HUES6 (cell line): ENCODE measurements at regions not wholly inside any gene's neighbourhood (a gene's known extent, or its start where the extent isn't known, plus 50 kb on each side); places are given as distances from the start of the nearest gene placed in this dataset.

ENCODE experiments used
- H3K27ac ChIP-seq: 2 replicates; pipeline ENCODE4 v1.7.0; 2013; ENCODE audit warnings: low read depth, mild to moderate bottlenecking, low read length, inconsistent platforms
- H3K27me3 ChIP-seq: 2 replicates; pipeline ENCODE4 v1.6.1; 2013; ENCODE audit warnings: low read length; ENCODE audit not compliant: control insufficient read depth, insufficient read depth
- H3K36me3 ChIP-seq: 2 replicates; pipeline ENCODE4 v1.6.1; 2013; ENCODE audit warnings: low read length; ENCODE audit not compliant: control insufficient read depth, insufficient read depth
- H3K4me1 ChIP-seq: 2 replicates; pipeline ENCODE4 v1.6.1; 2013; ENCODE audit warnings: low read length; ENCODE audit not compliant: control insufficient read depth, insufficient read depth
- H3K4me3 ChIP-seq: 2 replicates; pipeline ENCODE4 v1.5.1; 2013; ENCODE audit warnings: low read depth, low read length
- H3K9ac ChIP-seq: one replicate; pipeline ENCODE4 v1.6.1; 2013; ENCODE audit warnings: mild to moderate bottlenecking, low read length
- H3K9me3 ChIP-seq: 2 replicates; pipeline ENCODE4 v1.6.1; 2013; ENCODE audit warnings: low read depth, low read length; ENCODE audit not compliant: control insufficient read depth, insufficient read depth

DNA sequence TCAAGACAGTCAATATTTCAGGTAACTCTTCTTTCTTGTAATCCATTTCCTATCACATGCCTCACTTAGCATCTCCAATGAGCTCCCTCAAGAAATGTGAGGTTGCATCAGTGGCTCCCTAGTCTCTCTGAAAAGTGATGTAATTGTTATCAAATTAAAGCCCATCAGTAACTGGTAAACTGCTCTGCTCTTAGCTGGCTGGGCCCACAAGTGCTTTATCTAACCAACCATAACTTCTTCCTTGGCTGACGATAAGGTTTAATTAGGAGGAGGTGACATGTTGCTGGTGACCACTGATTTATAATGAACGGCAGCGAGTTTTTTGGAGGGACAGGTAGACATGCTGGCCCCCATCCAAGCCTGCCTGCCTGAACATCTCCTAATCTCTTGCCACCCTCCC, 79.6 kb downstream of the RTP4 start:
- Histone ChIP-seq H3K4me3 (no peak overlapping the region), H3K27ac (no peak overlapping the region), H3K9ac (no peak overlapping the region), H3K36me3 (no peaks in the 10 kb centered on the region), H3K4me1 (0 out of 2 replicates have a peak, but pooled peaks cover 10% of the 10 kb centered on the region), H3K27me3 (no peaks in the 10 kb centered on the region), H3K9me3 (no peaks in the 10 kb centered on the region)

DNA sequence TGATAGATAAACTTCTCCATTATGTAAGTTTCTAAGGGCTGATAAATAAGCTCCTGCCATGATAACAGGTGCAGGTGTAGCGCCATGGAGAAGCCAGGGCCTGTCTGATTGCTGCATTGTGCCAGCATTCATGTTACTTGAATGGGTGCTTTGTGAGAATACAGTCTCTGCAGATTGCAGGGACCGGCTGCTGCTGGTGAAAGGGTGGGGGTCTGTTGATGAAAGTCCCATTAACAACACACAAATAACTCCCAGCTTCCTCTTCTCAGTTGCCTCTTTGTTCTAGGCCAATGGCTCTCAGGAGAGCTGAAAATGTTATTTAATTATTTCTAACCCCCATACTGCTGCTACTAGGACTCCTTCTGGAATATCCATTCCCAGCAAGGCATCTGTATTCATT, 77.2 kb downstream of the RTP4 start:
- H3K27ac ChIP-seq = no peak overlapping the region
- H3K9me3 ChIP-seq = no peaks in the 10 kb centered on the region
- H3K36me3 ChIP-seq = no peaks in the 10 kb centered on the region
- no peak overlapping the region for H3K4me3 ChIP-seq
- H3K4me1 ChIP-seq = 0 out of 2 replicates have a peak, but pooled peaks cover 3% of the 10 kb centered on the region
- H3K27me3 ChIP-seq = no peaks in the 10 kb centered on the region
- no peak overlapping the region for H3K9ac ChIP-seq

DNA sequence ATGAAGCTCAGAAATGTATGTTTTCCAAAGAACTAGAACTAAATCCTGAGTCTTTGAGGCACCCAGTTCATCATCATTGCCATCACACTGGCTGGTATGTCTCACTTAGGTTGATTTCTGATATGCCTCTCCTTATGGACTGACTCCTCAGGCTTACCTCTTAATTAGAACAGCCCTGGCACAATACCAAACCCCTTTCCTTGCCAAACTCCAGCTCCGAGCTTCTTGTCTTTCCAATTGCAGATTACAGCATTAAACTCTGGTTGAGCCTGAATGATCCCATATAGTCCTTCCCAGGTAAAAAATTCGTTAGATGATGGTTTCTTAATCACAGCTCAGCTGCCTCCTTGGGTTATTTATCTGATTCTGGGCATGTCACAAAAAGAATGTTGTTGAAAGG, 66.3 kb downstream of the RTP4 start:
- no peaks in the 10 kb centered on the region for H3K4me1 ChIP-seq
- H3K9me3 ChIP-seq = peaks cover 9% of the 10 kb centered on the region; the same call in 1 of the 2 replicates
- no peaks in the 10 kb centered on the region for H3K36me3 ChIP-seq
- H3K9ac ChIP-seq = no peak overlapping the region
- no peak overlapping the region for H3K4me3 ChIP-seq
- H3K27me3 ChIP-seq = no peaks in the 10 kb centered on the region
- no peak overlapping the region for H3K27ac ChIP-seq

DNA sequence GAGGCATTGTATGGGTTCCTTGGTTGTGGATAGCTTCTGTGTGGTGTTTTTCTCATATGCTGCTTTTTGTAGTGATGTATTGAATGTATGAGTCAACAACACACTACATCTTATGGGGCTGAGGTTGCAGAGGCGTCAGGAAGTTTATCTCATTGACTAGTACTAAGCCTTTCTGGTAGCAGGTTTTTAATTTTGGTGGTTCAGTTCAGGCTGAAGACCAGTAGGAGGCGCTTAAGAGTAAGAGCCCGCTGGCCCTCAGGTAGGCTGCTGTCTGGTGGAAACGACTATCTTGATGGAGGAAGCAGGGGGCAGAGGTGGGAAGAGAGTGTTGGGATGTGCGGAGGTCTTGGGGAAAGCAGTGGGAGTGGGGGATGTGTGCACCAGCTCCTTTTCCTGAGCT, 62.4 kb downstream of the RTP4 start:
- Histone ChIP-seq H3K4me3 (no peak overlapping the region), H3K9ac (no peak overlapping the region), H3K9me3 (peaks cover 6% of the 10 kb centered on the region; the same call in 1 of the 2 replicates), H3K27ac (no peak overlapping the region), H3K36me3 (no peaks in the 10 kb centered on the region), H3K4me1 (no peaks in the 10 kb centered on the region), H3K27me3 (no peaks in the 10 kb centered on the region)
